Coronary artery (tissue), 2 donors: ENCODE measurements at regions not wholly inside any gene's neighbourhood (a gene's known extent, or its start where the extent isn't known, plus 50 kb on each side); places are given as distances from the start of the nearest gene placed in this dataset.

Experiments
- DNase-seq: peaks from one replicate; pipeline ENCODE4 v3.0.0-alpha.2; 2017; ENCODE audit warnings: low spot score
- H3K27ac ChIP-seq, 2 donors: fragments of 200-600 bp; sonication (generic); one replicate each; pipeline ENCODE4 v1.5.1; 2016 to 2019
- H3K4me3 ChIP-seq: fragments of 200-600 bp; sonication (generic); 2 replicates; pipeline ENCODE4 v1.5.1; 2016; ENCODE audit warnings: mild to moderate bottlenecking, moderate library complexity
- TF ChIP-seq, protein P1 (sequence below): fragments of 200-600 bp; sonication (generic); IDR thresholded peaks from one replicate; pipeline ENCODE4 v1.5.1; 2019; ENCODE audit warnings: antibody characterized with exemption

DNA sequence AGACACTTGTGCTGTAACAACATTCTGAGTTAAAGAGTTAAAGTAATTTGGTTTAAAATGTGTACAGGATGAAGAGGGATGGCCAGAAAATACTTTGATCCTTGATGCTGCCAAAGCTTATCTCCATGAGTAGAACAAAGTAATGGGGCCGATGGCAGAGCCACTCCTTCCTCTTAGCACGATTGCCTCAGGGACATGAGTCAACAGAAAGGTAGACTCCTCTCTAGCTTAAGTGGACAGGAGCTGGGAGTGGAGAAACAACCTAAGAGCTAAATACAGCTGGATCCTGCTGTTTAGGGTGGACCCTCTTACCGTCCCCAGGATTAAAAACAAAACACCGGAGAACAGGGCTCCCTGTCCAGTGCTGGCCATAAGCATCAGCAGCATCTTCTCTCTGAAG is 267.3 kb downstream of the IRX1 start:
- TF ChIP-seq, protein P1, sequence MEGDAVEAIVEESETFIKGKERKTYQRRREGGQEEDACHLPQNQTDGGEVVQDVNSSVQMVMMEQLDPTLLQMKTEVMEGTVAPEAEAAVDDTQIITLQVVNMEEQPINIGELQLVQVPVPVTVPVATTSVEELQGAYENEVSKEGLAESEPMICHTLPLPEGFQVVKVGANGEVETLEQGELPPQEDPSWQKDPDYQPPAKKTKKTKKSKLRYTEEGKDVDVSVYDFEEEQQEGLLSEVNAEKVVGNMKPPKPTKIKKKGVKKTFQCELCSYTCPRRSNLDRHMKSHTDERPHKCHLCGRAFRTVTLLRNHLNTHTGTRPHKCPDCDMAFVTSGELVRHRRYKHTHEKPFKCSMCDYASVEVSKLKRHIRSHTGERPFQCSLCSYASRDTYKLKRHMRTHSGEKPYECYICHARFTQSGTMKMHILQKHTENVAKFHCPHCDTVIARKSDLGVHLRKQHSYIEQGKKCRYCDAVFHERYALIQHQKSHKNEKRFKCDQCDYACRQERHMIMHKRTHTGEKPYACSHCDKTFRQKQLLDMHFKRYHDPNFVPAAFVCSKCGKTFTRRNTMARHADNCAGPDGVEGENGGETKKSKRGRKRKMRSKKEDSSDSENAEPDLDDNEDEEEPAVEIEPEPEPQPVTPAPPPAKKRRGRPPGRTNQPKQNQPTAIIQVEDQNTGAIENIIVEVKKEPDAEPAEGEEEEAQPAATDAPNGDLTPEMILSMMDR = no peak
- no peak for DNase-seq
- Histone ChIP-seq H3K27ac (no peak overlapping the region), H3K4me3 (no peak overlapping the region)

DNA sequence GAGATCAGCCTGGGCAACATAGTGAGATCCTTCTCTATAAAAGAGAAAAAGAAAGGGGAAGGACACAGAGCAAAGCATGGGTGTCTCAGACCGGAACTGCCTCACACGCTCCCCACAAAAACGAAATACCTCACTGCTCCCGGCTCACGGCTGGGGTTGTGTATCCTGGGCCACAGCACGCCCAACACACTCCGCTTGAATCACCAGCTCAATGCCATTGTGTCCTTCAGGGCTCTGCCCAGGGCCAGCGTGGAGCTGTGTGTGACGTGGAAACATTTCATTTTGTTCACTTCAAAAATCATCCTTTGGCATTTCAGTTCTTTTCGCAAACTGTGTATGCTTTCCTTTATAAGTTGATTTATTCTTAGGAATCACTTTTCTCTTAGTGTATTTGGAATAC is 279.5 kb downstream of the IRX1 start:
- TF ChIP-seq, protein P1 = no peak
- no peak for DNase-seq
- H3K27ac ChIP-seq = no peak overlapping the region

DNA sequence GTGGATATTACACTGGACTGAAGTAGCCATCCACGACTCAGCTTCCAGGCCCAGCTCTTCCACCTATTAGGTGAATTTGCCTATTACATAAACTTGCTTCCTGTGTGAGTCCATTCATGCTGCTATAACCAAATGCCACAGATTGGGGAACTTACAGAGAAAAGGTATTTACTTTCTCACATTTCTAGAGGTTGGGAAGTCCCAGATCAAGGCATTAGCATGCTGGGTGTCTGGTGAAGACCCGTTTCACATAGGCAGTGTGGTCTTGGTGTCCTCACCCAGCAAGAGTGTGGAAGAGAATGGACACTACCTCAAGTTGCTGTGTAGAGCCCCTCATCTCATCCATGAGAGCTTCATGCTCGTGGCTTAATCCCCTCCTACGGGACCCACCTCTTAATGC is 282.6 kb downstream of the IRX1 start:
- Histone ChIP-seq H3K4me3 (no peak overlapping the region), H3K27ac (no peak overlapping the region)
- TF ChIP-seq, protein P1 = no peak
- DNase-seq = no peak

More for the DNA sequence above, 279.5 kb downstream of the IRX1 start:
- no peak overlapping the region for H3K4me3 ChIP-seq

DNA sequence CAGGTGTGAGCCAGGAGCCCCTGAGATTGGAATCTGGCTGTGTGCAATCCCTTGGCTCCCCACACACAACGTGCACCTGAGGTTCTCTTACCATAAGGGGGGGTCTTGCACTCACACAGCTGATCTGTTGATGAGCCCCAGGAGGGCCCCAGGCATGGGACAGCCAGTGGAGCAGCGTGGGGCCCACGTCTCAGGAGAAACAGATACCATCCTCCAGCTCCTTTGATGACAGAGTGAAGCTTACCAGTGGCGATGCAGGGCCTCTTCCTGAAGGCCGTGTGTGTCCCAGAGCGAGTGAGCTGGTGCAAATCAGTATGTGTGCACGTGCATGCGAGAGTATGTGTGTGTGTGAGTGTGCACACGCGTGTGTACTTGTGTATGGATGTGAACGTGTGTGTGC is 287.4 kb downstream of the IRX1 start:
- no peak overlapping the region for H3K27ac ChIP-seq
- no peak overlapping the region for H3K4me3 ChIP-seq
- DNase-seq = no peak
- TF ChIP-seq, protein P1 = no peak

GRCh38 chr5:3886524-3887451 is 291.2 kb downstream of the IRX1 start:
- Histone ChIP-seq H3K4me3 (no peak overlapping the region), H3K27ac (no peak overlapping the region)
- TF ChIP-seq, protein P1 = no peak
- no peak for DNase-seq

- TF ChIP-seq, protein P1 = no peak
- Histone ChIP-seq H3K4me3 (no peak overlapping the region), H3K27ac (no peak overlapping the region)
- no peak for DNase-seq
Measured at GRCh38 chr5:3888310-3888709, 292.7 kb downstream of the IRX1 start.
